BE2C (cell line): ENCODE measurements at regions not wholly inside any gene's neighbourhood (a gene's known extent, or its start where the extent isn't known, plus 50 kb on each side); places are given as distances from the start of the nearest gene placed in this dataset.

Experiments
- DNase-seq: peaks from one replicate; pipeline ENCODE4 v3.0.0-alpha.2; 2020
- H3K27me3 ChIP-seq: fragments of 250-450 bp; sonication (Bioruptor Pico); 2 replicates; pipeline ENCODE4 v1.5.1; 2020; ENCODE audit warnings: mild to moderate bottlenecking
- H3K36me3 ChIP-seq: fragments of 250-450 bp; sonication (Bioruptor Pico); 2 replicates; pipeline ENCODE4 v1.5.1; 2020; ENCODE audit warnings: mild to moderate bottlenecking
- H3K4me1 ChIP-seq: fragments of 250-450 bp; sonication (Bioruptor Pico); 2 replicates; pipeline ENCODE4 v1.5.1; 2020
- H3K4me3 ChIP-seq: 2 replicates; pipeline ENCODE4 v1.5.1; 2011; ENCODE audit warnings: low read depth, low read length
- H3K9me3 ChIP-seq: fragments of 250-450 bp; sonication (Bioruptor Pico); 2 replicates; pipeline ENCODE4 v1.5.1; 2020
- TF ChIP-seq, protein P1 (sequence below): IDR thresholded peaks from 2 replicates; pipeline ENCODE4 v1.5.1; 2012; ENCODE audit warnings: mild to moderate bottlenecking, low read depth, low read length

DNA sequence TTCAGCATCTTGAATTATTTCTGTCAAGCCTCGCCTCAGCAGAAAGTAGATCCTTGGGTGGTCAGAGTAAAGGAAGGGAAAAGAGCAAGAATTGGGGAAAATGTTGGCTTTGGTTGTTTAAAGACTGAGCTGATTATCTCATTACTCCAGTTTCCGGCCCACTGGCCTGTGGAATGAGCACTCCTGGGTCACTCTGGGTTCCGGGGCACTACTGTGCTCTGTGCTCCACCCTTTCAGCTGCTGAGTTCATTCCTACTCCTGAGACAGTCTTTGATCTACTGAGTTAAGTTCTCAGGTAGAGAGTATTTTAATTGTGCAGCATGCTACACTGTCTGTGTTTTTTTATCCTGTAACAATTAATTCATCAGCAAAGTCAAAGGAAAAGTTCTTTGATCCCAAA is 427.7 kb downstream of the CDH2 start:
- H3K36me3 ChIP-seq: no peaks in the 10 kb centered on the region
- no peaks in the 10 kb centered on the region for H3K27me3 ChIP-seq
- no peak overlapping the region for H3K4me3 ChIP-seq
- H3K4me1 ChIP-seq: no peaks in the 10 kb centered on the region
- no peaks in the 10 kb centered on the region for H3K9me3 ChIP-seq
- TF ChIP-seq, protein P1, sequence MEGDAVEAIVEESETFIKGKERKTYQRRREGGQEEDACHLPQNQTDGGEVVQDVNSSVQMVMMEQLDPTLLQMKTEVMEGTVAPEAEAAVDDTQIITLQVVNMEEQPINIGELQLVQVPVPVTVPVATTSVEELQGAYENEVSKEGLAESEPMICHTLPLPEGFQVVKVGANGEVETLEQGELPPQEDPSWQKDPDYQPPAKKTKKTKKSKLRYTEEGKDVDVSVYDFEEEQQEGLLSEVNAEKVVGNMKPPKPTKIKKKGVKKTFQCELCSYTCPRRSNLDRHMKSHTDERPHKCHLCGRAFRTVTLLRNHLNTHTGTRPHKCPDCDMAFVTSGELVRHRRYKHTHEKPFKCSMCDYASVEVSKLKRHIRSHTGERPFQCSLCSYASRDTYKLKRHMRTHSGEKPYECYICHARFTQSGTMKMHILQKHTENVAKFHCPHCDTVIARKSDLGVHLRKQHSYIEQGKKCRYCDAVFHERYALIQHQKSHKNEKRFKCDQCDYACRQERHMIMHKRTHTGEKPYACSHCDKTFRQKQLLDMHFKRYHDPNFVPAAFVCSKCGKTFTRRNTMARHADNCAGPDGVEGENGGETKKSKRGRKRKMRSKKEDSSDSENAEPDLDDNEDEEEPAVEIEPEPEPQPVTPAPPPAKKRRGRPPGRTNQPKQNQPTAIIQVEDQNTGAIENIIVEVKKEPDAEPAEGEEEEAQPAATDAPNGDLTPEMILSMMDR: no peak
- DNase-seq: no peak

DNA sequence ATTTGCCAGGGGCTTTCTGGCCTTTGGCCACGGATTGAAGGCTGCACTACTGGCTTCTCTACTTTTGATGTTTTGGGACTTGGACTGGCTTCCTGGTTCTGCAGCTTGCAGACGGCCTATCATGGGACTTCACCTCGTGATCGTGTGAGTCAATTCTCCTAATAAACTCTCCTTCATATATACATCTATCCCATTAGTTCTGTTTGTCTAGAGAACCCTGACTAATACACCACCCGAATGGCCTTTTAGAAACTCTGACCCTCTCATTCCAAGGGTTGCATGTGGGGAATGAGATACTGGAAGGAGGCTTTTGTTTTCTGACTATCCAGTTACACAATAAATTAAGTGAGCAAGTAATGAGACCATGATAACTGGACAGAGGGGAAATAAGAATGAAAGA is 430.7 kb downstream of the CDH2 start:
- DNase-seq: no peak
- H3K36me3 ChIP-seq: no peaks in the 10 kb centered on the region
- H3K27me3 ChIP-seq: no peaks in the 10 kb centered on the region
- H3K4me1 ChIP-seq: no peaks in the 10 kb centered on the region
- H3K9me3 ChIP-seq: no peaks in the 10 kb centered on the region
- H3K4me3 ChIP-seq: no peak overlapping the region
- TF ChIP-seq, protein P1: no peak

DNA sequence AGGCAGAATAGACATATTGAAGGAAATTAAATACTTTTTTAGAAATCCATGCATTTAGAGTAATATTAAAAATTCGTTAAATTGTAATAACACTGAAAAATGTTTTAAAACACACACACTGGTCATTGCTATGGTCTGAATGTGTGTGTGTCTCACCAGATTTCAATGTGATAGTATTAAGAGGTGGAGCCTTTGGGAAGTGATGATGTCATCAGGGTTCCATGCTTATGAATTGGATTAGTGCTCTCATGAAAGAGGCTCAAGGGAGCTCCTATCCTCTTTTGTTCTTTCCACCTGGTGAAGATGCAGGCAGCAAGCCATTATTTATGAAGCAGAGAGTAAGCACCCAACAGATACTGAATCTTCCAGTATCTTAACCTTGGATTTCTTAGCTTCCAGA is 441.8 kb downstream of the CDH2 start:
- Histone ChIP-seq H3K9me3 (no peaks in the 10 kb centered on the region), H3K36me3 (no peaks in the 10 kb centered on the region), H3K4me1 (no peaks in the 10 kb centered on the region), H3K4me3 (no peak overlapping the region), H3K27me3 (no peaks in the 10 kb centered on the region)
- TF ChIP-seq, protein P1: no peak
- no peak for DNase-seq

DNA sequence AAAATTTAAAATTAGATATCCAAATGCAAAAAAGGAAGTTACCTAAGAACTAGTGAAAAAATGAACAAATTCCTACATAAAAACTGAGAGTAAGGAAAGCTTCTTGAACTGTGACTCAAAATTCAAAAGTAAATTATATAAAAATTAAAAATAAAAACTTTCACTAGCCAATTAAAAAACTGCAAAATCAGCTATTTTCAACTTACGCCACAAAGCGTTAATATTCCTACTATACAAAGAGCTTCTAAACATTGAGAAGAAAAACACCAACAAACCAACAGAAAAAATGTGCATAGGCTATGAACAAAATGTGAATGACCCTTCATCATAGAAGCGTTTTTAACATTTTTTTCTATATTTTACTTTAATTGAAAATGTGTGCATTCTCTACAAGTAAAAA is 445.7 kb downstream of the CDH2 start:
- no peak for DNase-seq
- H3K36me3 ChIP-seq: no peaks in the 10 kb centered on the region
- no peaks in the 10 kb centered on the region for H3K9me3 ChIP-seq

DNA sequence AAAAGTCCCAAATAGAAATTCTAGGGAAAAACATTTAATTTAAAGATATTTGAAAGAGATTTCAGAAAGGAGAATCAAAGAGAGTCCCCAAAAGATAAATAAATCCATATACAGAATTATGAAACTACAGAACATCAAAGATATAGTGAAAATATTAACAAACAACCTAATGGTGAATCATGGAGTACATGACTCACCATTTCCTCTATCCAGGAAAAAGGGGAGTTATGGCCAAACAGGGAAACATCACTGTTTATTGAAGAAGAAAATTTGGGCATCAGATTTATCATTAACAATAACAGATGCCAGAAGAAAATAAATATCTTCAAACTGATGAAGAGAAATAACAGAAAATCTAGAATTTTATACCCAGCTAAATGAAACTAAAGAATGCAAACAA is 448.3 kb downstream of the CDH2 start:
- Histone ChIP-seq H3K4me1 (no peaks in the 10 kb centered on the region), H3K9me3 (no peaks in the 10 kb centered on the region), H3K36me3 (no peaks in the 10 kb centered on the region), H3K27me3 (no peaks in the 10 kb centered on the region), H3K4me3 (no peak overlapping the region)
- DNase-seq: no peak
- TF ChIP-seq, protein P1: no peak

More for the DNA sequence above, 445.7 kb downstream of the CDH2 start:
- Histone ChIP-seq H3K27me3 (no peaks in the 10 kb centered on the region), H3K4me1 (no peaks in the 10 kb centered on the region), H3K4me3 (no peak overlapping the region)
- TF ChIP-seq, protein P1: no peak

DNA sequence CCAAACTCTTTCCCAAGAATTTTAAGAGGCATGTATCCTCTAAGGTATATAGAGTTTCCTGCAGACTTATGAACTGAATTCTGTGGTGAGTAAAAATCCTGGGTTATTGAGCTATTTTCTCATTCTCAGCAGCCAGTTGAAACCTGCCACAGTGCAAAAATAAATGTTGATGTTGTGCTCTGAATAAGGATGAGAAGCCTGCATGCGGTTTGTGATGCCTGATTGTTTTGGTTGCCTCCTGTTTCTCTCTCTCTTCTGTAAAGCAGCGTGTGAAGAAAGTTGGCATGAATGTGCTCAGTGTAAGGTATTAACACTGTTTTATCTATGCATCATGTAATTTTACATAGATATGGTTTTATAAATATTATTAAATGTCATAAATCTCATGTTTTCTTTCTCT is 452.6 kb downstream of the CDH2 start:
- Histone ChIP-seq H3K36me3 (no peaks in the 10 kb centered on the region), H3K9me3 (no peaks in the 10 kb centered on the region), H3K4me3 (no peak overlapping the region), H3K27me3 (no peaks in the 10 kb centered on the region), H3K4me1 (no peaks in the 10 kb centered on the region)
- DNase-seq: no peak
- TF ChIP-seq, protein P1: no peak
